ENCODE measurements at regions not wholly inside any gene's neighbourhood (a gene's known extent, or its start where the extent isn't known, plus 50 kb on each side); places are given as distances from the start of the nearest gene placed in this dataset.

DNA sequence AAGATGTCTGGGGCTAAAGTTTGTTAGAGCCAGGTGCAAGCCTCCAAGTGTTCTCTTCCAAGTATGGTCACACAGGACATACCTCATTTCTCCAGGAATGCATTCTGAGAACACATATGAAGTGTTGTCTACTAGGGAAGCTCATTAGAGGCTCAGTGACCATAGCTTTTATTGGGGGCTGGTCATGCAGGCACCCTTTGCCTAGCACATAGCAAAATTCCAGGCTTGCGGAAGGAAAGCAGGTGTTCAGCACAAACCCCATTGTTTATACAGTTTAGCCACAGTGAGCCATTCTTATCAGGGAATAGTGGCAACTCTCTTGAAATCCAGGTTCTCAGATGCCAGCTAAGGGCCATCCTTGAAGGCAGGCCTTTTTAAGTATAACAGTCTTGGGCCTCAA lies 112.1 kb upstream of the XIST start:
- TF ChIP-seq, protein P1, sequence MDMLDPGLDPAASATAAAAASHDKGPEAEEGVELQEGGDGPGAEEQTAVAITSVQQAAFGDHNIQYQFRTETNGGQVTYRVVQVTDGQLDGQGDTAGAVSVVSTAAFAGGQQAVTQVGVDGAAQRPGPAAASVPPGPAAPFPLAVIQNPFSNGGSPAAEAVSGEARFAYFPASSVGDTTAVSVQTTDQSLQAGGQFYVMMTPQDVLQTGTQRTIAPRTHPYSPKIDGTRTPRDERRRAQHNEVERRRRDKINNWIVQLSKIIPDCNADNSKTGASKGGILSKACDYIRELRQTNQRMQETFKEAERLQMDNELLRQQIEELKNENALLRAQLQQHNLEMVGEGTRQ (IDR thresholded peaks at IDR 0.05; ENCODE audit: low read depth, low read length): no peak
- TF ChIP-seq, protein P1 (CRISPR knock-in tag; IDR thresholded peaks at IDR 0.05; ENCODE audit: borderline replicate concordance): no peak
- TF ChIP-seq, protein P2, sequence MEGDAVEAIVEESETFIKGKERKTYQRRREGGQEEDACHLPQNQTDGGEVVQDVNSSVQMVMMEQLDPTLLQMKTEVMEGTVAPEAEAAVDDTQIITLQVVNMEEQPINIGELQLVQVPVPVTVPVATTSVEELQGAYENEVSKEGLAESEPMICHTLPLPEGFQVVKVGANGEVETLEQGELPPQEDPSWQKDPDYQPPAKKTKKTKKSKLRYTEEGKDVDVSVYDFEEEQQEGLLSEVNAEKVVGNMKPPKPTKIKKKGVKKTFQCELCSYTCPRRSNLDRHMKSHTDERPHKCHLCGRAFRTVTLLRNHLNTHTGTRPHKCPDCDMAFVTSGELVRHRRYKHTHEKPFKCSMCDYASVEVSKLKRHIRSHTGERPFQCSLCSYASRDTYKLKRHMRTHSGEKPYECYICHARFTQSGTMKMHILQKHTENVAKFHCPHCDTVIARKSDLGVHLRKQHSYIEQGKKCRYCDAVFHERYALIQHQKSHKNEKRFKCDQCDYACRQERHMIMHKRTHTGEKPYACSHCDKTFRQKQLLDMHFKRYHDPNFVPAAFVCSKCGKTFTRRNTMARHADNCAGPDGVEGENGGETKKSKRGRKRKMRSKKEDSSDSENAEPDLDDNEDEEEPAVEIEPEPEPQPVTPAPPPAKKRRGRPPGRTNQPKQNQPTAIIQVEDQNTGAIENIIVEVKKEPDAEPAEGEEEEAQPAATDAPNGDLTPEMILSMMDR (CRISPR knock-in tag; IDR thresholded peaks at IDR 0.05): no peak
- TF ChIP-seq SUZ12 (IDR thresholded peaks at IDR 0.05; ENCODE audit: low read depth, low read length): no peak
- no peak for TF ChIP-seq RXRB (CRISPR knock-in tag; IDR thresholded peaks at IDR 0.05; ENCODE audit: borderline replicate concordance)
